NT2/D1 (cell line): ENCODE measurements at regions not wholly inside any gene's neighbourhood (a gene's known extent, or its start where the extent isn't known, plus 50 kb on each side); places are given as distances from the start of the nearest gene placed in this dataset.

ENCODE experiments used
- YY1 ChIP-seq: IDR thresholded peaks from 2 replicates; pipeline ENCODE4 v1.6.1; 2011; ENCODE audit not compliant: insufficient read length, insufficient read depth
- ZNF274 ChIP-seq: IDR thresholded peaks from 2 replicates; pipeline ENCODE4 v1.6.1; 2011; ENCODE audit warnings: mild to moderate bottlenecking, low read depth, low read length

GRCh38 chr3:162328649-162329048, 832.0 kb downstream of the OTOL1 start:
- TF ChIP-seq ZNF274 = no peak
- TF ChIP-seq YY1 = no peak
